Right cardiac atrium (tissue), 5 donors: ENCODE measurements at regions not wholly inside any gene's neighbourhood (a gene's known extent, or its start where the extent isn't known, plus 50 kb on each side); places are given as distances from the start of the nearest gene placed in this dataset.
A peak's percentile ranks its signal among the peaks of the same experiment; 100 is the strongest.

Source experiments
- ATAC-seq, 2 donors: fragments of 200-7000 bp; cut with Tn5 transposase; one replicate each; pipeline versions ENCODE4 v1.8.0 to v1.9.1; 2020; ENCODE audit warnings: moderate library complexity in 2 of 2, mild to moderate bottlenecking in 1 of 2
- DNase-seq, 3 donors: peaks; one replicate each; pipeline ENCODE4 v3.0.0-alpha.2; 2020
- H3K27ac ChIP-seq: one replicate; pipeline ENCODE4 v1.5.1; 2013; ENCODE audit warnings: mild to moderate bottlenecking, low read length, control low read depth, moderate library complexity
- H3K27me3 ChIP-seq: one replicate; pipeline ENCODE4 v1.6.1; 2013; ENCODE audit not compliant: control insufficient read depth, insufficient read depth
- H3K4me1 ChIP-seq: one replicate; pipeline ENCODE4 v1.6.1; 2013; ENCODE audit warnings: low read length; ENCODE audit not compliant: control insufficient read depth, insufficient read depth
- H3K4me3 ChIP-seq: one replicate; pipeline ENCODE4 v1.5.1; 2013; ENCODE audit warnings: low read length, control low read depth
- H3K9me3 ChIP-seq: one replicate; pipeline ENCODE4 v1.6.1; 2013; ENCODE audit warnings: low read length; ENCODE audit not compliant: control insufficient read depth
- WGBS: extraction: QIAGEN DNeasy Blood & Tissue Kit; methylation state at CpG from one replicate; pipeline ENCODE4 v1.1.7; 2013; 5-methylcytosine and 5-hydroxymethylcytosine counted together
- intact Hi-C, 4 donors: fragments of 100-400 bp; cut with DNase I; formaldehyde crosslinking; loops; one replicate each; pipeline versions ENCODE4 v1.11.0 to v1.14.0; 2022 to 2023
- donor health status: healthy with polysubstance abuse.
- donor health status: DM: no; HTN: yes; CAD: no.
- donor health status: DM: no; HTN: no; CAD: no.
- donor health status: DM: no; HTN: yes; CAD: no; lungs with severe emphysema.
- donor health status: DM: yes; HTN: yes; CAD: no.

GRCh38 chr3:117722856-117723255 lies 1013.3 kb downstream of the TUSC7 start:
- ATAC-seq (no peak), DNase-seq (no peak)
- no peaks in the 10 kb centered on the region for H3K4me1 ChIP-seq
- 73% methylated on average over 3 of the region's 3 CpGs for WGBS
- no peaks in the 10 kb centered on the region for H3K27me3 ChIP-seq
- no peaks in the 10 kb centered on the region for H3K9me3 ChIP-seq
- no peak overlapping the region for H3K27ac ChIP-seq
- H3K4me3 ChIP-seq = no peak overlapping the region
- intact Hi-C loops = no loop called here

- Histone ChIP-seq H3K27me3 (no peaks in the 10 kb centered on the region), H3K9me3 (no peaks in the 10 kb centered on the region), H3K4me1 (no peaks in the 10 kb centered on the region), H3K4me3 (no peak overlapping the region), H3K27ac (no peak overlapping the region)
- intact Hi-C loops = no loop called here
- no peak for DNase-seq
- WGBS = 88% methylated on average over 3 of the region's 3 CpGs
- no peak for ATAC-seq
Measured at GRCh38 chr3:117723825-117724224, 1014.2 kb downstream of the TUSC7 start.

- intact Hi-C loops = no loop called here
Measured at GRCh38 chr3:117725314-117725713, 1015.7 kb downstream of the TUSC7 start.

GRCh38 chr3:117726776-117727175 lies 1017.2 kb downstream of the TUSC7 start:
- H3K4me3 ChIP-seq = no peak overlapping the region
- H3K9me3 ChIP-seq = no peaks in the 10 kb centered on the region
- no peaks in the 10 kb centered on the region for H3K27me3 ChIP-seq
- DNase-seq = no peak
- intact Hi-C loops = no loop called here
- no peak overlapping the region for H3K27ac ChIP-seq
- H3K4me1 ChIP-seq = no peaks in the 10 kb centered on the region
- ATAC-seq = no peak

More at GRCh38 chr3:117725314-117725713, 1015.7 kb downstream of the TUSC7 start:
- H3K4me1 ChIP-seq = no peaks in the 10 kb centered on the region
- H3K9me3 ChIP-seq = no peaks in the 10 kb centered on the region
- no peak overlapping the region for H3K4me3 ChIP-seq
- no peaks in the 10 kb centered on the region for H3K27me3 ChIP-seq
- 95% methylated on average over 4 of the region's 4 CpGs for WGBS
- DNase-seq (no peak), ATAC-seq (no peak)
- no peak overlapping the region for H3K27ac ChIP-seq

GRCh38 chr3:117728226-117728625 lies 1018.6 kb downstream of the TUSC7 start:
- no peaks in the 10 kb centered on the region for H3K27me3 ChIP-seq

GRCh38 chr3:117734496-117734895 lies 1024.9 kb downstream of the TUSC7 start:
- intact Hi-C loops = no loop called here
- WGBS = 86% methylated on average over 3 of the region's 3 CpGs
- ATAC-seq (no peak), DNase-seq (no peak)
- Histone ChIP-seq H3K27ac (no peak overlapping the region), H3K4me1 (no peaks in the 10 kb centered on the region), H3K9me3 (no peaks in the 10 kb centered on the region), H3K27me3 (peaks cover 4% of the 10 kb centered on the region), H3K4me3 (no peak overlapping the region)

More at GRCh38 chr3:117728226-117728625, 1018.6 kb downstream of the TUSC7 start:
- intact Hi-C loops = no loop called here
- no peaks in the 10 kb centered on the region for H3K9me3 ChIP-seq
- 61% methylated on average over 1 of the region's 1 CpG for WGBS
- peak in 1 of 2 donors; percentile 19 for ATAC-seq
- H3K27ac ChIP-seq = no peak overlapping the region
- no peaks in the 10 kb centered on the region for H3K4me1 ChIP-seq
- peak in 1 of 3 donors; percentile 39 for DNase-seq
- H3K4me3 ChIP-seq = no peak overlapping the region

GRCh38 chr3:117735481-117736101 lies 1026.0 kb downstream of the TUSC7 start:
- Histone ChIP-seq H3K4me1 (no peaks in the 10 kb centered on the region), H3K9me3 (no peaks in the 10 kb centered on the region), H3K4me3 (no peak overlapping the region), H3K27ac (no peak overlapping the region), H3K27me3 (peaks cover 4% of the 10 kb centered on the region)
- no peak for ATAC-seq
- DNase-seq = no peak
- 60% methylated on average over 2 of the region's 2 CpGs for WGBS
- intact Hi-C loops = no loop called here

GRCh38 chr3:117736846-117737245 lies 1027.3 kb downstream of the TUSC7 start:
- WGBS = 61% methylated on average over 3 of the region's 3 CpGs
- DNase-seq = no peak
- H3K9me3 ChIP-seq = no peaks in the 10 kb centered on the region
- H3K4me3 ChIP-seq = no peak overlapping the region
- intact Hi-C loops = no loop called here
- no peak for ATAC-seq
- no peaks in the 10 kb centered on the region for H3K4me1 ChIP-seq
- H3K27me3 ChIP-seq = peaks cover 4% of the 10 kb centered on the region
- no peak overlapping the region for H3K27ac ChIP-seq

GRCh38 chr3:117743993-117744392 lies 1034.4 kb downstream of the TUSC7 start:
- ATAC-seq (no peak), DNase-seq (no peak)
- intact Hi-C loops = no loop called here
- Histone ChIP-seq H3K27ac (no peak overlapping the region), H3K27me3 (peaks cover under 1% of the 10 kb centered on the region), H3K9me3 (no peaks in the 10 kb centered on the region), H3K4me1 (no peaks in the 10 kb centered on the region), H3K4me3 (no peak overlapping the region)
- 57% methylated on average over 1 of the region's 1 CpG for WGBS

GRCh38 chr3:117744935-117745334 lies 1035.4 kb downstream of the TUSC7 start:
- 59% methylated on average over 1 of the region's 1 CpG for WGBS
- Histone ChIP-seq H3K27me3 (no peaks in the 10 kb centered on the region), H3K4me1 (no peaks in the 10 kb centered on the region), H3K9me3 (no peaks in the 10 kb centered on the region), H3K4me3 (no peak overlapping the region), H3K27ac (no peak overlapping the region)
- DNase-seq (no peak), ATAC-seq (no peak)
- intact Hi-C loops = no loop called here

GRCh38 chr3:117745516-117745915 lies 1035.9 kb downstream of the TUSC7 start:
- H3K9me3 ChIP-seq = no peaks in the 10 kb centered on the region
- DNase-seq (no peak), ATAC-seq (no peak)
- no peaks in the 10 kb centered on the region for H3K4me1 ChIP-seq
- no peaks in the 10 kb centered on the region for H3K27me3 ChIP-seq
- no peak overlapping the region for H3K4me3 ChIP-seq
- no peak overlapping the region for H3K27ac ChIP-seq
- intact Hi-C loops = no loop called here
- 83% methylated on average over 6 of the region's 6 CpGs for WGBS

- H3K9me3 ChIP-seq = no peaks in the 10 kb centered on the region
- ATAC-seq = no peak
- no peak for DNase-seq
- no peak overlapping the region for H3K27ac ChIP-seq
- WGBS = 70% methylated on average over 3 of the region's 3 CpGs
- no peaks in the 10 kb centered on the region for H3K4me1 ChIP-seq
- no peaks in the 10 kb centered on the region for H3K27me3 ChIP-seq
- intact Hi-C loops = no loop called here
- H3K4me3 ChIP-seq = no peak overlapping the region
Measured at GRCh38 chr3:117746066-117746465, 1036.5 kb downstream of the TUSC7 start.
